ENCODE measurements at regions not wholly inside any gene's neighbourhood (a gene's known extent, or its start where the extent isn't known, plus 50 kb on each side); places are given as distances from the start of the nearest gene placed in this dataset.
A peak's percentile ranks its signal among the peaks of the same experiment; 100 is the strongest.

DNA sequence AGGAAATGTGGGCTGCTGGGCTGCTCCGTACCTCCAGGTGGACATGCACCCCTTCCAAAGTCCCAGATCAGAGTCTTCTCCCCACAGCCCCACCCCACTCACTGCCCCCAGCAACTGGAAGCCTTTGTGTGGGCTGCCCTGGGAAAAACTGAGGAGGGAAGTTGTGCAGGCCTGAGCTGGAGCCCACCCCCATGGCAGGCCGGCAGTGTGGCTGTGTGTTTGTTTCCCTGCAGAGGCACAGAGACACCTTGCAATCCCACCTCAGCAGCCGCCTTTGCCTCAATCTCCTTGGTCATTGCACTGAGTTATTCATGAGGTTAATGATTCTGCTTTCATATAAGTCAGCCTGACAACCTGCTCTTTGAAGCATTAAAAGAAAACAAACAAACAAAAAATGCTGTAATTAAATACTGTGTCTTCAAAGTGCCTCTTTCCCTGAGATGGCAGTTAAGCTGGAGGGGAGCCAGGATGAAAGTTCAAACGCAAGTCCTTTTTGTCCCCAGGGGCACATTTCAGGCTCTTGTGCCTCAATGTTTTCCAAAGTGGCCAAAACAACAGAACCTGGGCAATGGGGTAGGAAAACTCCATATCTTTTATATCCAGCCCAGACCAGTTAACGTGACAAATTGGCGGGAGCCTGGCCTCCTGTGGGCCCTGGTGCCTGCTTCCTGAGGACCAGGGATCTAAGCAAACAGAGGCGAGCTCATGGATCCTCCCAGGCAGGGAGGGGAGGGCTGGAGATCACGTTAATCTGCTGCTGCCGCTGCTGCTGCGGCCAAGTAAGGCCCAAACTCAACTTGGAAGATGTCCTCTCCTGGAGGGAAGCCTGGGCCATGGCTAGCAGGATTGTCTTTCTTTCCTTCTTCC, 51.9 kb upstream of the TSPAN11 start:
- no peak overlapping the region for H3K4ac ChIP-seq (ENCODE audit: low read length)
- peak overlapping the region; percentile 51 for H2AFZ ChIP-seq (ENCODE audit: low read length)
- peaks cover 0 to 17% (median 0%) of the 10 kb centered on the region in 3 experiments for H3K27me3 ChIP-seq (ENCODE audit: control insufficient read depth in 3 of 3, insufficient read depth in 3 of 3, low read depth in 1 of 3, low read length in 3 of 3)
- DNase-seq (ENCODE audit: low spot score) = no peak
- no peak overlapping the region for H3K18ac ChIP-seq (ENCODE audit: low read length)
- H2BK15ac ChIP-seq (ENCODE audit: low read length) = no peak overlapping the region
- H2BK120ac ChIP-seq (ENCODE audit: low read depth, low read length) = no peak overlapping the region
- no peak overlapping the region for H3K4me2 ChIP-seq (ENCODE audit: insufficient read depth, low read length, poor library complexity, severe bottlenecking)
- no peak overlapping the region for H2BK12ac ChIP-seq (ENCODE audit: low read length)
- no peaks in the 10 kb centered on the region for H3K79me1 ChIP-seq (ENCODE audit: low read depth, low read length)
- H3K14ac ChIP-seq (ENCODE audit: low read length) = no peak overlapping the region
- H4K91ac ChIP-seq (ENCODE audit: low read depth, low read length, poor library complexity) = no peak overlapping the region
- no peak overlapping the region for H3K27ac ChIP-seq (replicated peaks; ENCODE audit: low read length)
- no peak overlapping the region for H3K23ac ChIP-seq (ENCODE audit: low read depth, low read length, poor library complexity)
- no CpG with 5 or more reads among the region's 10 CpGs for WGBS, 2 donors (ENCODE audit: extremely low coverage in 2 of 2, insufficient read length in 2 of 2, insufficient replicate concordance in 1 of 2)
- H3K36me3 ChIP-seq (replicated peaks in 1 of 2; ENCODE audit: control insufficient read depth in 2 of 2, insufficient read depth in 2 of 2, low read length in 2 of 2) = no peaks in the 10 kb centered on the region
- H3K4me1 ChIP-seq (ENCODE audit: control insufficient read depth in 2 of 2, insufficient read depth in 1 of 2, low read depth in 1 of 2, low read length in 2 of 2) = no peaks in the 10 kb centered on the region
- no peaks in the 10 kb centered on the region for H3K9me3 ChIP-seq (replicated peaks in 1 of 2; ENCODE audit: control insufficient read depth in 2 of 2, insufficient read depth in 1 of 2, low read depth in 1 of 2, low read length in 2 of 2)
- H2BK5ac ChIP-seq (ENCODE audit: low read length) = no peak overlapping the region
- no peak overlapping the region for H4K8ac ChIP-seq (ENCODE audit: low read depth, low read length)
- H3K9ac ChIP-seq (ENCODE audit: low read depth, low read length, poor library complexity) = no peak overlapping the region
- H2AK5ac ChIP-seq (ENCODE audit: low read depth, low read length) = no peak overlapping the region
- H3K4me3 ChIP-seq (ENCODE audit: low read length in 2 of 2) = no peak overlapping the region

DNA sequence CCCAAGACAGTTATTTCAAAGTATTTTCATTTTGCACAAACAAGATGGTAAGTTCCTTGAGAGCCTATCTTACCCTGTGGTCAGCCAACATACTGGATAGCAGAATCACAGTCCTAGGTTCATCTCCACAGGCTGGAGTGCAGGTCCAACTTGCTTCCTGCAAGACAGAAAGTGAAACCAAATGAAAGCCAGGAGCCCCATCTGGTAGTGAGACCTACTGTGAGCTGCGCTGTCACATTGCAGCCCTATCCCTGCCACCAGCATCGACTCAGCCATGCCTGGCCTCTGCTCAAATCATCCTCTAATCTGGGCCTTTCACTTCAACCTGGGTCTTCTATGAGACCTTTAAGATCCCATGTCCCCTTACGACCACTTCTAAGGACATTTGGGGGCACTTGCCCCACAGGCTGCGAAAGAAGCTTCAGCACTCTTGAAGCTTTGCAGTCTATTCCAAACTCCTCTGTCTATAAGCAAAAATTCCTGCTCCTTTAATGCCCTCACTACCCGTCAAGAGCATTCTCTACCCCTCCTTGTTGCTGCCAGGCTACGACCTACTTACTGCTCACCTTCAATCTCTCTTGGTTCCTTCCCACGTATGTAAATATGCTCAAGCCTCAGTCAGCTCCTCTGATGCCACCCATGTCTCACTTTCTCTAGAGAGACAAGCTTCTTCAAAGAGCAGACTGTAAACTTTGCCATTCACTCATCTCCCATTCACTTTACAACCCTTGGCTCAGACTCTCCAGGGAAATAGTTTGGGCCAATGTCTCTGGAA, 55.9 kb upstream of the TSPAN11 start:
- no peak overlapping the region for H2BK12ac ChIP-seq (ENCODE audit: low read length)
- no peak overlapping the region for H2AFZ ChIP-seq (ENCODE audit: low read length)
- no peak overlapping the region for H2BK120ac ChIP-seq (ENCODE audit: low read depth, low read length)
- H3K4ac ChIP-seq (ENCODE audit: low read length) = no peak overlapping the region
- WGBS, 2 donors (ENCODE audit: extremely low coverage in 2 of 2, insufficient read length in 2 of 2, insufficient replicate concordance in 1 of 2) = no CpG with 5 or more reads among the region's 7 CpGs
- H4K91ac ChIP-seq (ENCODE audit: low read depth, low read length, poor library complexity) = no peak overlapping the region
- no peak overlapping the region for H2BK5ac ChIP-seq (ENCODE audit: low read length)
- H3K9me3 ChIP-seq (replicated peaks in 1 of 2; ENCODE audit: control insufficient read depth in 2 of 2, insufficient read depth in 1 of 2, low read depth in 1 of 2, low read length in 2 of 2) = no peaks in the 10 kb centered on the region
- DNase-seq (ENCODE audit: low spot score) = no peak
- no peak overlapping the region for H3K27ac ChIP-seq (replicated peaks; ENCODE audit: low read length)
- no peak overlapping the region for H3K9ac ChIP-seq (ENCODE audit: low read depth, low read length, poor library complexity)
- no peak overlapping the region for H3K14ac ChIP-seq (ENCODE audit: low read length)
- no peak overlapping the region for H3K23ac ChIP-seq (ENCODE audit: low read depth, low read length, poor library complexity)
- H3K4me1 ChIP-seq (ENCODE audit: control insufficient read depth in 2 of 2, insufficient read depth in 1 of 2, low read depth in 1 of 2, low read length in 2 of 2) = no peaks in the 10 kb centered on the region
- no peak overlapping the region for H3K4me3 ChIP-seq (ENCODE audit: low read length in 2 of 2)
- no peak overlapping the region for H3K18ac ChIP-seq (ENCODE audit: low read length)
- no peak overlapping the region for H2AK5ac ChIP-seq (ENCODE audit: low read depth, low read length)
- H3K27me3 ChIP-seq (ENCODE audit: control insufficient read depth in 3 of 3, insufficient read depth in 3 of 3, low read depth in 1 of 3, low read length in 3 of 3) = peaks cover 0 to 8% (median 0%) of the 10 kb centered on the region in 3 experiments
- H3K79me1 ChIP-seq (ENCODE audit: low read depth, low read length) = no peaks in the 10 kb centered on the region
- no peak overlapping the region for H3K4me2 ChIP-seq (ENCODE audit: insufficient read depth, low read length, poor library complexity, severe bottlenecking)
- no peak overlapping the region for H4K8ac ChIP-seq (ENCODE audit: low read depth, low read length)
- H2BK15ac ChIP-seq (ENCODE audit: low read length) = no peak overlapping the region
- H3K36me3 ChIP-seq (replicated peaks in 1 of 2; ENCODE audit: control insufficient read depth in 2 of 2, insufficient read depth in 2 of 2, low read length in 2 of 2) = no peaks in the 10 kb centered on the region

DNA sequence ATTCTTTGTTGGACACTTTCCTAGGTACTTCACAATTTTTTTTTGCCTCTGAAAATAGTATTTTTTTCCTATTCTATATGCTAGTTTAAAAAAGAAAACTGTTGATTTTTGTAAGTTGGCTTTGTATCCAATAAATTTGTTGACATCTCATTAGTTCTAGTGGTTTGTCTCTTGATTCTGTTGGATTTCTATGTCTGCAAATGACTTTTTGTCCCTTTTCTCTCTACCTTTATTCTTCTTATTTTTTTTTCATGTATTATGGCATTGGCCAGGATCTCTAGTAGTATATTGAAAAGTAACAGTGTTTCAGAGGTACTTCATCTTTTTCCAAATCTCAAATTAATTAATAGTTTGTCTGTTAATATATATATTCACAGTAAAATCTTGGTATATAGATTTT, 59.1 kb upstream of the TSPAN11 start:
- Histone ChIP-seq H2BK5ac (ENCODE audit: low read length) (no peak overlapping the region), H2BK120ac (ENCODE audit: low read depth, low read length) (no peak overlapping the region), H3K18ac (ENCODE audit: low read length) (no peak overlapping the region), H2AK5ac (ENCODE audit: low read depth, low read length) (no peak overlapping the region), H3K4me3 (ENCODE audit: low read length in 2 of 2) (no peak overlapping the region), H3K23ac (ENCODE audit: low read depth, low read length, poor library complexity) (no peak overlapping the region), H4K8ac (ENCODE audit: low read depth, low read length) (no peak overlapping the region), H2BK12ac (ENCODE audit: low read length) (no peak overlapping the region), H3K4me1 (ENCODE audit: control insufficient read depth in 2 of 2, insufficient read depth in 1 of 2, low read depth in 1 of 2, low read length in 2 of 2) (no peaks in the 10 kb centered on the region), H4K91ac (ENCODE audit: low read depth, low read length, poor library complexity) (no peak overlapping the region), H3K79me1 (ENCODE audit: low read depth, low read length) (no peaks in the 10 kb centered on the region), H3K27ac (replicated peaks; ENCODE audit: low read length) (no peak overlapping the region), H3K9ac (ENCODE audit: low read depth, low read length, poor library complexity) (no peak overlapping the region), H3K4ac (ENCODE audit: low read length) (no peak overlapping the region), H3K36me3 (replicated peaks in 1 of 2; ENCODE audit: control insufficient read depth in 2 of 2, insufficient read depth in 2 of 2, low read length in 2 of 2) (no peaks in the 10 kb centered on the region), H3K27me3 (ENCODE audit: control insufficient read depth in 3 of 3, insufficient read depth in 3 of 3, low read depth in 1 of 3, low read length in 3 of 3) (no peaks in the 10 kb centered on the region), H3K9me3 (replicated peaks in 1 of 2; ENCODE audit: control insufficient read depth in 2 of 2, insufficient read depth in 1 of 2, low read depth in 1 of 2, low read length in 2 of 2) (no peaks in the 10 kb centered on the region), H3K14ac (ENCODE audit: low read length) (no peak overlapping the region), H2BK15ac (ENCODE audit: low read length) (no peak overlapping the region), H3K4me2 (ENCODE audit: insufficient read depth, low read length, poor library complexity, severe bottlenecking) (no peak overlapping the region), H2AFZ (ENCODE audit: low read length) (no peak overlapping the region)
- no peak for DNase-seq (ENCODE audit: low spot score)

DNA sequence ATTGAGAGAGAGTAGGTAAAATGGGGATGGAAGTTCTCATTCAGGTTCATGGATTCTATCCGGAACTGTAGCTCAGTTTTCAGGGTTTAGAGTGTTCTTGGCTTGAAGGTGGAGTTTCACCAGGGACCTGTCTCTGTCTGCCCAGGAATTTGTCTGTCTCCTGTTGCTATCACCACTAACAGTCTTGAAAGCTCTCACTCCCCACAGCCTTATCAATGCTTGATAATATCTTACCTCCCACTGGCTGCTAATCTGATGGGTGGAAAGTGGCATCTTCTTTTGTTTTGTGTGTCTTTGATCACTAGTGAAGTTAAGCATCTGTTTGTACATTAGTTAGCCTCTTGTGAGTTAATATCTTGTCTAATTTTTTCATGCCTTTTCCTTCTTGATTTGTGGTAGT, 60.3 kb upstream of the TSPAN11 start:
- Histone ChIP-seq H2BK5ac (ENCODE audit: low read length) (no peak overlapping the region), H4K8ac (ENCODE audit: low read depth, low read length) (no peak overlapping the region), H3K27me3 (ENCODE audit: control insufficient read depth in 3 of 3, insufficient read depth in 3 of 3, low read depth in 1 of 3, low read length in 3 of 3) (no peaks in the 10 kb centered on the region), H3K9me3 (replicated peaks in 1 of 2; ENCODE audit: control insufficient read depth in 2 of 2, insufficient read depth in 1 of 2, low read depth in 1 of 2, low read length in 2 of 2) (no peaks in the 10 kb centered on the region), H2BK12ac (ENCODE audit: low read length) (no peak overlapping the region), H3K23ac (ENCODE audit: low read depth, low read length, poor library complexity) (no peak overlapping the region), H2AK5ac (ENCODE audit: low read depth, low read length) (no peak overlapping the region), H3K4me1 (ENCODE audit: control insufficient read depth in 2 of 2, insufficient read depth in 1 of 2, low read depth in 1 of 2, low read length in 2 of 2) (no peaks in the 10 kb centered on the region), H2AFZ (ENCODE audit: low read length) (no peak overlapping the region), H3K79me1 (ENCODE audit: low read depth, low read length) (no peaks in the 10 kb centered on the region), H3K4me2 (ENCODE audit: insufficient read depth, low read length, poor library complexity, severe bottlenecking) (no peak overlapping the region), H3K14ac (ENCODE audit: low read length) (no peak overlapping the region), H3K36me3 (replicated peaks in 1 of 2; ENCODE audit: control insufficient read depth in 2 of 2, insufficient read depth in 2 of 2, low read length in 2 of 2) (no peaks in the 10 kb centered on the region), H4K91ac (ENCODE audit: low read depth, low read length, poor library complexity) (no peak overlapping the region), H3K27ac (replicated peaks; ENCODE audit: low read length) (no peak overlapping the region), H2BK15ac (ENCODE audit: low read length) (no peak overlapping the region), H3K4ac (ENCODE audit: low read length) (no peak overlapping the region), H3K9ac (ENCODE audit: low read depth, low read length, poor library complexity) (no peak overlapping the region), H3K18ac (ENCODE audit: low read length) (no peak overlapping the region), H2BK120ac (ENCODE audit: low read depth, low read length) (no peak overlapping the region), H3K4me3 (ENCODE audit: low read length in 2 of 2) (no peak overlapping the region)
- no peak for DNase-seq (ENCODE audit: low spot score)
- WGBS, 2 donors (ENCODE audit: extremely low coverage in 2 of 2, insufficient read length in 2 of 2, insufficient replicate concordance in 1 of 2) = no CpG with 5 or more reads among the region's 1 CpG
